ENCODE measurements at regions not wholly inside any gene's neighbourhood (a gene's known extent, or its start where the extent isn't known, plus 50 kb on each side); places are given as distances from the start of the nearest gene placed in this dataset.

- DNase-seq, result no peak
These were observed 861.1 kb upstream of the KLHL1 start for GRCh38 chr13:70969321-70969720.

GRCh38 chr13:70967564-70967963, 859.3 kb upstream of the KLHL1 start:
- DNase-seq, result no peak

- DNase-seq, result no peak
These were observed 856.6 kb upstream of the KLHL1 start for GRCh38 chr13:70964874-70965273.

GRCh38 chr13:70964124-70964523, 855.9 kb upstream of the KLHL1 start:
- DNase-seq, result no peak

GRCh38 chr13:70960841-70961443, 852.7 kb upstream of the KLHL1 start:
- DNase-seq, result no peak

- no peak for DNase-seq
These were observed 851.0 kb upstream of the KLHL1 start for GRCh38 chr13:70959035-70959775.

GRCh38 chr13:70955887-70956286, 847.6 kb upstream of the KLHL1 start:
- DNase-seq, result no peak

- DNase-seq, result no peak
These were observed 842.4 kb upstream of the KLHL1 start for GRCh38 chr13:70950664-70951063.

- no peak for DNase-seq
These were observed 837.3 kb upstream of the KLHL1 start for GRCh38 chr13:70945506-70945905.

GRCh38 chr13:70941454-70941853, 833.2 kb upstream of the KLHL1 start:
- DNase-seq, result no peak

GRCh38 chr13:70938462-70938861, 830.2 kb upstream of the KLHL1 start:
- DNase-seq, result no peak

- no peak for DNase-seq
These were observed 824.3 kb upstream of the KLHL1 start for GRCh38 chr13:70932511-70932910.

- DNase-seq, result no peak
These were observed 815.9 kb upstream of the KLHL1 start for GRCh38 chr13:70923863-70924752.

GRCh38 chr13:70911286-70911685, 803.0 kb upstream of the KLHL1 start:
- DNase-seq, result no peak

- no peak for DNase-seq
These were observed 800.5 kb upstream of the KLHL1 start for GRCh38 chr13:70908795-70909194.

GRCh38 chr13:70905035-70905434, 796.8 kb upstream of the KLHL1 start:
- no peak for DNase-seq

- DNase-seq, result no peak
These were observed 787.9 kb upstream of the KLHL1 start for GRCh38 chr13:70896136-70896535.

GRCh38 chr13:70895599-70895998, 787.3 kb upstream of the KLHL1 start:
- no peak for DNase-seq

- no peak for DNase-seq
These were observed 786.0 kb upstream of the KLHL1 start for GRCh38 chr13:70894258-70894657.

- DNase-seq, result no peak
These were observed 785.6 kb upstream of the KLHL1 start for GRCh38 chr13:70893832-70894231.

GRCh38 chr13:70890289-70890688, 782.0 kb upstream of the KLHL1 start:
- DNase-seq, result no peak

GRCh38 chr13:70889163-70889562, 780.9 kb upstream of the KLHL1 start:
- no peak for DNase-seq

GRCh38 chr13:70884196-70884595, 775.9 kb upstream of the KLHL1 start:
- no peak for DNase-seq

- DNase-seq, result no peak
These were observed 766.4 kb upstream of the KLHL1 start for GRCh38 chr13:70874636-70875035.

All from NCI-H1436 treated with DMSO at 0.1 percent for 48 hours (cell line).